DMS114 treated with DMSO at 0.1 percent for 48 hours (cell line): ENCODE measurements at regions not wholly inside any gene's neighbourhood (a gene's known extent, or its start where the extent isn't known, plus 50 kb on each side); places are given as distances from the start of the nearest gene placed in this dataset.
"Not testable (repeated sequence)": the region's sequence is repeated elsewhere in the genome, so short reads cannot be mapped to it uniquely, and the experiment has no call there.

Experiments
- DNase-seq: peaks from one replicate; lab custom pipeline; 2025; ENCODE audit not compliant: unreplicated experiment; lab: John Stamatoyannopoulos, UW

DNA sequence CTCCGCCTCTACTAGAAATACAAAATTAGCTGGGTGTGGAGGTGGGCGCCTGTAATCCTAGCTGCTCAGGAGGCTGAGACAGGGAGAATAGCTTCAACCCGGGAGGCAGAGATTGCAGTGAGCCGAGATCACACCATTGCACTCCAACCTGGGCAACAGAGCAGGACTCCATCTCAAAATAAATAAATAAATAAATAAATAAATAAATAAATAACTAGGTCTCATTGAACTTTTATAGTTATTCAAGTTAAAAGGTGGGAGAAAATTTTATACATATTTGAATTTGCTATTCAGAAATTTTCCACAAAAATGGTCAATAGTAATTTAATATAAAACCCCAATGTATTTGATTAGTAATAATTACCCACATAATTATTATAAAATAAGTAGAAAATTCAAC lies 593.9 kb upstream of the CDH10 start:
- not testable (repeated sequence) for DNase-seq

DNA sequence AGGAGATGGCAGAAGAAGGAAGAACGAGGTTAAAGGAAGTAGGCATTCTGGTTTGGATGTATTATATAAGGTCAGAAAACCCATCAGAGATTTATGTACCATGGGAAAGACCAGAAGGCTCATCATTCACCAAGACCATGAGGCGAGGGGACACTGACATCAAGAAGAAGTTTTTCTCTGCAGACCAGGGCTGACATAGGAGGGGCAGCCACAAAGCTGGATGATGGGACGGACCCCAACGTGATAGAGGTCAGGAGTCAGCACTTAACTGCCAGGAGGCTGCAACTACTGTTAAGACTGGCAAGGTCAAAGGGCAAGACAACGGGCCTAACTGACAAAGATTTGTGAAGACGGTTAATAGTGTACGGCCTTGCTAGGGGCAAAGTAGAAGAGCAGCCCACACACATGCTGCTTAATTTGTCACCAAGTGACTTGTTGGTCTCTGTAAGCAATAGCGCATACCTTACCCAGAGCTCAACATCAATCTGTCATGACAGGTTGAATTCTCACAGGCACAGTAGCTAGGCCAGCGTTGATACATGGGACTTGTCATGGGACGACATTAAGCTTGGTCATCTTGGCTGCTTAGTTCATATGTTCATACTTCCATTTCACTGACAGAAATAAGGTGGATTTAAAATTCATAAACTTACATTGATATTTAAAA lies 579.7 kb upstream of the CDH10 start:
- no peak for DNase-seq

- not testable (repeated sequence) for DNase-seq
Observed at GRCh38 chr5:25199902-25200301, 555.1 kb upstream of the CDH10 start.

DNA sequence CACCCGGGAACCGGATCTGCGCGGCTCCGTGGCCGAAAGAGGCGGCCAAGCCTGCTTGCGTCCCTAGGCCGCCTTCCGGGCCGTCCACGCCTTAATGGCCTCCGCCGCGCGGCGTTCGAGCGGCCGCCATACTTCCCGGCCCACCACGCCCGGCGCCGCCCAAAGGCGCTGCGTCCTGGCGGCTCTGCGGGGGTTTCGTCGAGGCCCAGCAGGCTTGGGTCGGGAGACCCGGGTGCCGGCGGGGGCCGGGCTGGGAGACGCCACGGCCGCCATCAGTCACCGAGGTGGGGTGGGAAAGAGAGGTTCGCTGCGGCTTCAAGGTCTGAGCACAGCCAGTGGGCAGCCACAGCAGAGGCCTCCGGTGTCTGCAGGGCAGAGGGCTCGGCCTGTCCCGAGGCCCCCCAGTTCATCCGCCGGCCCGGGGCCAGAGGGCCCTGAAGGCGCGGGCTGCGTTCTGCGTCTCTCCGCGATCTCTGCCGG lies 545.8 kb upstream of the CDH10 start:
- DNase-seq = no peak

DNA sequence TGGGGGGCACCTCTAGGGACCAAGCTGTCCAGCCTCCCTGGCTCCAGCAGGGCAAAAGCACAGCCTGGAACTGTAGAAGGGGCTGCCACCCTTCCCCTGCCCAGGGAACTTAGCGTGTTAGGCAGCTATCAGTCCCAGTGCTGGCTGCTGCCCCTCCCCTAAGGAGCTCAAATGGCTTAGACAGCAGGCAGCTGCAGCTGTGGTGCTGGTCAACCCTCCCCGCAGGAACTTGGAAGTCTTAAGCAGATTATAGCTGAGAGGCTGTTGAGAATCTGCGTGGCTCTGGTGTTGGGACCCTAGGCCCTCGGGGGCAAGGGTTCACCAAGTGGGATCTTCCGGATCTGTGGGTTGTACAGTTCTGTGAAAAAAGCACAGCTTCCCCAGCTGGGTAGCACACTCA lies 536.5 kb upstream of the CDH10 start:
- no peak for DNase-seq

- DNase-seq = not testable (repeated sequence)
Observed at GRCh38 chr5:25162616-25163015, 517.8 kb upstream of the CDH10 start.

DNA sequence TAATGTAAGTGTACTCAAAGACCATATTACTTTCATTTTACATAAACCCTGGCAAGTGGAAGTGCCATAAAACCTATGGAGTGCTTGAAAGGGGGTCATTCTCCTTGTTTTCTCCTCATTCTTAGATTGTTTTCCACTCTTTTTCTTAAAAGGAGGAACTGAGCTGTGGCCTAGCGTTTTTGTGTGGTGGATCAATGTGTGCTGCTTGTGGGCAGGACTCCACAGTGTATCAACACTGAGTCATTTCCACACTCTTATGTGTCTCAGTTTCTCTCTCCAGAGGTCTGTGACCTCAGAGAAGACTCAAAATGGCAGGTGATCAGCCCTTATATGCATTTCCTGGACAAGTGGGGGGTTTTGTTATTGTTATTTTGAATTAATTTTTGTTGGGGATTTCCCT lies 516.1 kb upstream of the CDH10 start:
- DNase-seq = no peak

DNA sequence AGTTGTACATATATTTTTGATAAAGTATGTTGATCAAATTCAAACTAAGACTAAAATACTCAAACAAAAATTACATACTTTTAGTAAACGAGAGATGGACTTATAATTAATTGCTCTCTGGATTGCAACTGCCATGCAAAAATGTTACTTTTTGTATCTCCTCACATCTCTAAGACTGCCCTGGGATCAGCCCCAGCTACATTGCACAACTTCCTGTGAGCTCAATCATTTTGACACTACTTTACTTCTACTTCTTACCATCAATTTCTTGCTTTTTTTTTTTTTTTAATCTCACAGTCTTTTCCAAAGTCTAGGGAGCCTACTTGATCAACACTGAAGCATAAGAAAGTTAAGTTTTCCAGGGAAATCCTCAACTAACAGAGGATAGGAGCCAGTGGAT lies 506.0 kb upstream of the CDH10 start:
- DNase-seq = no peak

DNA sequence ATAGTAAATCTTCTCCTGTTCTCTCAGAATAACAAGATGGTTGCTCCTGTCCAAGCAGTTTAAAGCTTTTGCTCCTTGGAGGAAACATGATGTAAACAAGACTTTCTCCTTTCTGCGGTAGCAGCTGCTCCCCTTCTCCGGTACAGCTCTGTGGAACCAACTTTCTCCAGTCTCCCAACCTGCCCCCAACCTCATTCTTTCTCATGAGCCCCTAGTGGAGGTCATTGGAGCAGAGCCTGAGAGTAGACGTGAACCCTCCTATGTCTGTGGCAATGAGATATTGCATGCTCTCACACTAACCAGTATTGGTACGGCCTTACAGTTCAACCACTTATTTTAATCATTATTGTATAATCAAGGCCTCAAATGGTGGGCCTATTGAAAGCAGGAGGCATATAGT lies 483.8 kb upstream of the CDH10 start:
- DNase-seq = no peak

GRCh38 chr5:25119650-25120049 lies 474.9 kb upstream of the CDH10 start:
- DNase-seq = peak; percentile 24

GRCh38 chr5:25107853-25108252 lies 463.1 kb upstream of the CDH10 start:
- no peak for DNase-seq

DNA sequence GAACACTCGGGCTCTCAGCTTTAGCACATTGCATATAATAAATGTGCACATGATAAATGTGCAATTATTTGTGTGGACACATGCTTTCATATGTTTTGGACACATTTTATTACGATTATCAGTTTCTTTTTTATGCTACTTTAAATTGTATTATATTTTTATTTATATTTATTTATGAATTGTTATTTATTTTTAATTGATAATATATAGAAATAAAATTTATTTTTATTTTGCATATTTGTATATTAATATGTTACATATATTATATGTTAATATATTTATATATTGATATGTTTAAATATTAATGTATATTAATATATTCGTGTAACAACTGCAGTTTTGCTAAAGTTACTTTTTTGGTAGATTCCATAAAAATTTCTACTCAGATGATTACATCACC lies 454.8 kb upstream of the CDH10 start:
- DNase-seq = no peak

DNA sequence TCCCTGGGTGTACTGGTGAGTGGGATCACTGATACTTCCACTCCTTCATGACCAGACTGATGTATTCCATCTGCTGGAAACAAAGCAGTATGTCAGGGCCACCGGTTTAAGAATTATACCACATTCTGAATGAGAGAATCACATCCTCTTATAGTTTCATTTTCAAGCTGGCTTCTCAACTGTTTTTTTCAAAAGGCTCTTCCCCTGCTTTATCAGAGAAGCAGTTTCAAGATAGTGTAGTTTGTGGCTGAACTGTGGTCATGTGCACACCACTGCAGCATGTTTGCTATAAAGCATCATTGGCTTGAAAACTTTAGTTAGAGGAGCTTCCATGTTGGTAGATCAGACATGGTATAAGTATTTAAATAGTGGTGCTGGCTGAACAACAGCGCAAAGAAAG lies 450.5 kb upstream of the CDH10 start:
- no peak for DNase-seq

DNA sequence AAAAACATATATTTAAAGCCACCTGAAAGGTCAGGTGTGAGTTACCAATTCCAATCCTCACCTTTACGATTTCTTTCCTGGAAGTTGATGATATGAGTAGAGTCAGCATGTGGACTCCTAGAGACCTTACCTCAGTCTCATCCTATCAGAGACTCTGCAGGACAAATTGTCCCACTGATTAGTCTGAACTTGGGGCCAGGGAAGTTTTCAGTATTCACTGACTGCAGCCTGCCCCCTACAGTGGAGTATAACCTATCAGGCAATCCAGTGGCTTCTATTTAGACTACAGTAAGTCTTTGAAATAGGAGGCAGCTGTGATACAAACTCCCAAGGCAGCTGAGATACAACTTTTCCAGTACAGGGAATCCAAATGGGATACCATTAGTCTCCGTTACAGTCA lies 449.4 kb upstream of the CDH10 start:
- DNase-seq = no peak

GRCh38 chr5:25091921-25092320 lies 447.1 kb upstream of the CDH10 start:
- DNase-seq = no peak

DNA sequence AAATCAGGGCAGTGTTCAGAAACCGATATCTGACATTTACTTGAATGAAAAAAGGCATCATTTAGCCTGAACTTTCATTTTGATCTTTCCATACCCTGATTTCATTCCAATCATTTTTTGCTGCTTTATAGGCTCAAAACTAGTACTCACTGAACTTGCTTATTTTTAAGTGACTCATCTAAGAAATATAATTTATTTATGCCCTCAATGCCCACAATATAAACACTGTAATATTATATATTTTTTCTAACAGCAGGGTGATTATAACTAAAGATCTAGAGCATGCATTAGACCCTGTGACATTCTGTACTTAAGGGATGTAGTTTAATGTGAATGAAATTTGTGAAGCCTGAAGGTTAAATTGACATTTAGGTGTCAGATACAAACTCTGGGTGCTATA lies 446.1 kb upstream of the CDH10 start:
- no peak for DNase-seq

DNA sequence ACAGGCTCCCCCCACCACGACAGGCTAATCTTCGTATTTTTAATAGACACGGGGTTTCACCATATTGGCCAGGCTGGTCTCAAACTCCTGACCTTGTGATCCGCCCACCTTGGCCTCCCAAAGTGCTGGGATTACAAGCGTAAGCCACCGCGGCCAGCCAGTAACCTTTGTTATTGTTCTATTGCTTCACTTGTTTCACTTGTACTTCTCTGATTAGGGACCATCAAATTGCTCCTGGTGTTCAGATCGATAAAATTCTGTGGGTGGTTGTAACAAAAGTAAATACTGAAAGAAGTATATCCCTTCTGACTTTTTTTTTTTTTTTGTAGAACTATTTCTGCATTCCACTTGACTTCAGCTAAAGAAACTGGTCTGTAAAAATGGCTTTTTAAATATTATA lies 445.5 kb upstream of the CDH10 start:
- no peak for DNase-seq

DNA sequence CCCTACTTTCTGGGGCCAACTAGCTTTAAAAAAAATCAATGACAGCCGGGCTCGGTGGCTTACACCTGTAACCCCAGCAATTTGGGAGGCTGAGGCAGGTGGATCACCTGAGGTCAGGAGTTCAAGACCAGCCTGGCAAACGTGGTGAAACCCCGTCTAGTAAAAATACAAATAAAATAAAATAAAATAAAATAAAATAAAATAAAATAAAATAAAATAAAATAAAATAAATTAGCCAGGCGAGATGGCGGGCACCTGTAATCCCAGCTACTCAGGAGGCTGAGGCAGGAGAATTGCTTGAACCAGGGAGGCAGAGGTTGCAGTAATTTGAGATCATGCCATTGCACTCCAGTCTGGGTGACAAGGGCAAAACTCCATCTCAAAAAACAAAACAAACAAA lies 443.9 kb upstream of the CDH10 start:
- DNase-seq = not testable (repeated sequence)

GRCh38 chr5:25083261-25083660 lies 438.5 kb upstream of the CDH10 start:
- DNase-seq = not testable (repeated sequence)

DNA sequence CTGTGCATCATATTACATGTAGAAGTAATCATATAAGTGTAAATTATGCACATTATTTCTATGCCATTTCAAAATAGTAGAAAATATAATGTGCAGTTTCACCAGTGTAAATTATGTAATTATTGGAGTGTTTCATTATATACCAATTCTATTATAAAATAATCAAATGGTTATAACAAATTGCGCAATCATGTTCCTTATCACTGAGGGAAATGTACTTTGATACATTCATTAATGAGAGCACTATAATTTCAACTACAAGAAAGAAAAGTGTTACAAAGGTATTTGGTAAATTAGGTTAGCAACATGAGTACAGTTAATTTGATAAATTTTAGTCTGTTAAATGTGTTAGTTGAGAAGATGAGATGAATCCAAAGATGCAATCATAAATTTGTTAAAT lies 421.5 kb upstream of the CDH10 start:
- no peak for DNase-seq

GRCh38 chr5:25064306-25064705 lies 419.5 kb upstream of the CDH10 start:
- DNase-seq = no peak

DNA sequence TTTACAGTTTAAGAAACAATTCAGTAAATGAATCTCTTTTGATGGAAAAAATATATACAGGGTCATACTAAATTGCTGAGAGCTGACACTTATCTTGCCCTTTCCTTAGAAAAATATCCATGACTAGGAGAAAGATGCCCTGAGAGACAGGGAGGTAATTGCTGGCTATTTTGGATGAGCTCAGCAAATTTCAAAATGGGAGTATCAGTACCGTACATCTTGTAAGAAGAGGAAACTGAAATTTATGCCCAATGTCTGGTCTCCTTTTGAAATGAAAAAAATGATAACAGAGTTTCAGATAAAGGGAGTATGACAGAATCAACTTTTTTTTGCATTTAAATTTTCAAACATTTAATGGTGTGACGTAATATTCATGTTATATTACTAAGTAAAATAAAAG lies 415.8 kb upstream of the CDH10 start:
- DNase-seq = no peak

DNA sequence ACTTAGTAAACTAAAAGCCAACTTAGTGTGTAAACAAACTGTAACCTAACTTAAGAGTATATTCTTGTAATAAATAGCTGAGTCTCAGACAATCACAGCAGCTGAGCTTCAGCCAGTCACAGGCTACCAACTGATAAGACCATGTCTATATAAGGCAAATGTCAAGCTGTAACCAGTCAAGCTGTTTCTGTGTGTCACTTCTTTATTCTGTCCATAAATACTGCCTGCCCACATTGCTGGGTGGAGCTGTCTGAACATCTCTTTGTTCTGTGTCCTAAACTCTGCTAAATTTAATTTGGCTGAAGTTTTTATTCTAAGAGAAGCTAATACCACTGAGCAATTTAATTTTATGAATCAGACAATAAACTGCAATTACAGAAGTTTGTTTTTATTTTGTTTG lies 412.1 kb upstream of the CDH10 start:
- no peak for DNase-seq
